Midbrain (tissue), 1 donor: ENCODE measurements at regions not wholly inside any gene's neighbourhood (a gene's known extent, or its start where the extent isn't known, plus 50 kb on each side); places are given as distances from the start of the nearest gene placed in this dataset.
"Not testable (repeated sequence)": the region's sequence is repeated elsewhere in the genome, so short reads cannot be mapped to it uniquely, and the experiment has no call there.

Experiments
- DNase-seq: peaks from one replicate; lab custom pipeline; 2025; lab: John Stamatoyannopoulos, UW

DNA sequence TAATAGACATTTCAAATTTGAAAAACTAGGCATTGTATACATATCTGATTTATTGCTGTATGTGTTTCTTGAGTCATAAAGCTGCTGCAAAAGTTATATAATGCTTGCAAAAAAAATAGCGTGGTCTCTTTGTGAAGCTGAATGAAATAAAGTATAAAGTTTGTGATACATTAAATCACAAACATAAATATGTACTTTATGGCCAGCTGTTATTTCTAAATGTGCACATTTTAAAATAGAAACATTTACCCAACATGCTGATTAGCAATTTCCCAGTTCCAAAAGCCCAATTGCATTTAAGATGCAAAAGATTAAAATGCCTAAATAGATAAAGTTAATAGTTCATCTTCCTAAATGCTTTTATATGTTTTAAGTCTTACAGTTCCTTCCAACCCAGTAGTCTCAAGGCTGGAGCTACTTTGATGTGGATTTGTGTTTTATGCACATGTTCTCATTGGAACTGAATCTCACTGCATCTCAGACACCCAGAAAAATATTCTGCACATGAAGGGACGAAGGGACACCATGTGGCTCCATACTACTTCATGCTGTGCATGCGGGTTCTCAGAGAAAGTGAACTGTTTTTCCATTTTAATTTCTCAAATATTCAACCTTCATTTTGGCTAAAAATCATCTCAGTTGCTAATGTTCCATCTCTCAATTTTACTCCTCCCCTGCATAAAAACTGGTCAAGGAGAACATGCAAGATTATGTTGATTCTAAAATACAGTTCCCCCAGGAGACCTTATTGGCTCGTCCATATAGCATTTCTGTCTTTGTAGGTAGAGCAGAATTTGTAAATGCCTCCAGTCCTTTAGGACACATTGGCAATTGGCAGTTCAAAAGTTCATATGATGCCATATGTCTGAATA is 304.6 kb downstream of the MTX2 start:
- DNase-seq: no peak

DNA sequence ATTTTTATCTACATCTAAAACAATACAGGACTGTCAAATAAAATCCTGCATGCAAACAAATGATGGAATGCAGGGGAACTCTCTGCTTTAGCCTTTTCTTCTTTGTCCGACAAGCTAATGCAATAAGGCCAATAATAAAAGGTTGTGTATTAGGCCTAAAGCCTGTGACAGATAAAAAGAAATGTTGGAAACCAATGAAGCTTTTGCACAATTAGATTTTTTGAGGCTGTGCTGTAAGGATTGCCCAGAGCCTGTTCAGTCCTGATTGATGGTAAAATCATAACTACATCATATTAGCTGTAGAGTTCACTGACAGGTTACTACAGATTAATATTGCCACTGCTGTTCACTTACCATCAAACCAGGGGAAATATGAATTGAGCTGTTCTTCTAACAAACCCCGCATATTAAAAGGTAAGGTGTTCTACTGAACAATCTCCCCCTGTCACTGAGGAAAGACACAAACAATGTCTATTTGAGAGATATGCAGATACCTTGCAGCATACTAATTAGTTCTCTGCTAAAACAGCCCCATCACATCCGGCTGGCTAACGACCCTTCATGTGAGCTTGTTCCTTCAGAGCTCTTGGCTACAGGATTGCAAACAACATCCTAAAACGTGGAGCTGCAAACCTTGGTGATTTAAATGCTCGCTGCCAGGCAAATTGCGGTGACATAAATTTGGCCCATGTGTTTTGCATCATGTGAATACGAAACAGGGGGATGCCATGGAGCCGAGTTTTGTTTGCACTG is 305.4 kb downstream of the MTX2 start:
- DNase-seq: no peak

DNA sequence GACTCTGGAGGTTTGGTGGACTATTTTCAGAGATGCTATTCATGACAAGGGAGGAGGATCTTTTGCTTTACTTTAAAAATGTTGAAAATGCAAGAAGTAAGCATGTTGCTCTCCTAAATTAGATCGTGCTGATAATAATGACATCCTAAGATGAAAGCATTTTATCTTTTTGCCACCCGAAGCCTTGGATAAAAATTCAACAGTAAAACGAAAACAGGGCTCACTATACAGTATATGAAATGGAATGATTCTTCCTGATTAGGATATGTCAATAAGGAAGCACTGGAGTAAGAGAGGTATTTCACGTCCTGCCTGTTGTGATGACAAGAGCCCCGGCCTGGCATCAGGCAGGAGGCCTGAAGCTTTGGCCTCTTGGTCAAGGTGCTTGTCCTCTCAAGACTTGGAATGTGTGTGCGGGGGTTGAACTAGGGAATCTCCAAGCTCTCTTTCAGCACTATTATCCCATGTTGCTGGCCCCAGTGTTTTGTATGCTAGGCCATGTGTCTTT is 306.0 kb downstream of the MTX2 start:
- no peak for DNase-seq

DNA sequence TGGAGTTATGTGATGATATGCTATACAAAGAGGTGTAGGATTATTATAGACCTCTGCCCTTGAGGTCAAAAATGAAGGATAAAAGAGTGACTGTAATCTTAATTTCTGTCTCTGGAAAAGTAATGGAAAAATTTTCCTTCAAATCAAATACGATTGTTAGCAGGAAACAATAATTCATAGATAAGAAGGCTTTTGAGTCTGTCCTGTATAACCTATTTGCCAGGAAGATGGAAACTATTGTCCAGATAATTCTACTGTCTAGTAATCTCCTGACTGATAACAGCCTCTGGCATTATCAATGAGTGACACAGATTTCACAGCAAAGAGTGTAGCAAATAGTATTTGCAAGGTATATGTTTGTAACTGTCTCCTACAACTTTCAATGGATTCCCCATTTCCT is 307.8 kb downstream of the MTX2 start:
- no peak for DNase-seq

DNA sequence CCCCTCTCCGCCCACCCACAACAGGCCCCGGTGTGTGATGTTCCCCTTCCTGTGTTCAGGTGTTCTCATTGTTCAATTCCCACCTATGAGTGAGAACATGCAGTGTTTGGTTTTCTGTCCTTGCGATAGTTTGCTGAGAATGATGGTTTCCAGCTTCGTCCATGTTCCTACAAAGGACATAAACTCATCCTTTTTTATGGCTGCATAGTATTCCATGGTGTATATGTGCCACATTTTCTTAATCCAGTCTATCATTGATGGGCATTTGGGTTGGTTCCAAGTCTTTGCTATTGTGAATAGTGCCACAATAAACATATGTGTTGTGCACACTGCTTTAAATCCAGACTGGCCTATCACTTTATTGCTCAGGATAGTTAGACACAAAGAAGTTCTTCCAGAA is 309.1 kb downstream of the MTX2 start:
- DNase-seq: not testable (repeated sequence)

DNA sequence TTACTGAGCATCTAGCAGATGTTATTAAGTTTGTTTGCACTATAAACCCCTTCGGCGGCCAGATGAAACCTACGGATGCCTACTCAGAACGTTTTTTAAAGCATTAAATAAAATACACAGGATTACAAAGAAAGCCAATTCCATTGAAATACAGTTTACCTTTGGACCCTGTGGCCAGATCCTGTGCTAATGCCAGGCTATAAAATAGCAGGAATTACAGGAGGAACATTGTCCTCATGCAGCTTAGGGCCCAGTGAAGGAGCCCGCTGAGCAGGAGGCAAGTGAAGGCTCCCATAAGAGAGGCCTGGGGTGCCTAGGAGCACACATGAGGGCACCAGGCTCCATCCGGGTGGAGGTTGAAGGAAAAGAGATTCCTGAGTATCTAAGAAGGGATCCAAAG is 310.4 kb downstream of the MTX2 start:
- DNase-seq: no peak

DNA sequence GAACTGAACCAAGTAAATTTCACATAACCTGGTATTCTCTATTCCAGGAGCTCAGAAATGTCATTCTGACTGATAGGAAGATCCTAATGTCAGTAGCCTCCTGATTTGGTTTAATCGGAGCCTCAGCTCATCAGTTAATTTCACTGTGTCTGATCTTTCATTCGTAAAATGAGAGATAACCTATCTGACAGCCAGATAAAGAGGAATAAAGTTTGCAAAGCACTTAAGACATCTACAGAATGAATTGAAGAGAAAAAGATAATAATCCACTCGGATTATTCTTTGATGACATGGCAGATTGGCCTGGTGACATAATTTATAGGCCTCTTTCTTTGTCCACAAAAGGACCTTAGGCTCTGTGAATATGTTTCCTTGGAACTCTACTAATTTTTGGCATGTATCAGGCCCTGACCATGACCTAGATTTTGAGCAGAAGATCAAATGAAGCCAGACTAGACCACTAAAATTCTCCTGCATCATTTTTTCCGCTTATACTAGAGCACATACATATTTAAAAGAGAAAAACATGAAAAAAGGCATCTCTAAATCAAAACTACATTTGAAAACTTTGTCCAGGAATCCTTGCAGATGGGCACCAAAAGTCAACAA is 312.4 kb downstream of the MTX2 start:
- no peak for DNase-seq

DNA sequence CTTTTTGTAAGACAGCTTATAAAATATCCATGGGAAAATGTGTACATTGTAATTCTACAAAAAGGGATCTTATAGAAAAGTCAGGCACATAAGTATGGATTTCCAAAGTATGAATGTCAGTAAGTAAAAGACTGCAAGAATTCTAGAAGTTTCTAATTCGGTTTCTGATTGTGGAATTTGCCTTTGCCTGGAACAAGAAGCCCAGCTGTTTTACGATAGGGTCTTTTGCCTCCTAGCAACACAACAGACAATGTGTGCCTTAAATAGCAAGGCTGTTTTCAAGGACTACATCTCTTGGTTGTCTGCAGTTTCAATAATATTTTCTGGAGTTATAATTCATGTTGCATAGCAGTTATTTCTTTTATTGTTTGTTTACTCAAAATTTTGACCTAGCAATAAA is 312.9 kb downstream of the MTX2 start:
- DNase-seq: no peak

DNA sequence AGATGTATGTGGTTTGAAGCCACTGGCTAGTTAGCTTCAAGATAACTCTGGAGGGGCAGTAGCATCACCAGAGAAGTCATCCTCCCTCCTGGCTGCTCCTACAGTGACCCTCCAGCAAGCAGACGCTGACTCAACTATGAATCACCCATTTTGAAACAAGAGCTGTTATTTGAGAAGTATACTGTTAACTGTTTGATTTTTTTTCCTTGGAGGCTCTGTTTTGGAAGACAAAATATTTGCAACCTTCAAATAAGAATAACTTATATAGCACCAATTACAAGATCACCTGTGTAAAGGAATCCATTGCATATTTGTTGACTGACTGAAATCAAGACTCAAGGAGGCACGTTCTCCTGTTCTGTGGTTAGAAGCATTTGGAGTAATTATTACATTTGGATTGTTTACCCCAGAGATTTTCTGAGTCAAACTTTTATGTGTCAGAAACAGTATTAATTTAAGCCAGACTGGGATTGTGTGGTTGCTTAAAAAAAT is 313.8 kb downstream of the MTX2 start:
- no peak for DNase-seq

DNA sequence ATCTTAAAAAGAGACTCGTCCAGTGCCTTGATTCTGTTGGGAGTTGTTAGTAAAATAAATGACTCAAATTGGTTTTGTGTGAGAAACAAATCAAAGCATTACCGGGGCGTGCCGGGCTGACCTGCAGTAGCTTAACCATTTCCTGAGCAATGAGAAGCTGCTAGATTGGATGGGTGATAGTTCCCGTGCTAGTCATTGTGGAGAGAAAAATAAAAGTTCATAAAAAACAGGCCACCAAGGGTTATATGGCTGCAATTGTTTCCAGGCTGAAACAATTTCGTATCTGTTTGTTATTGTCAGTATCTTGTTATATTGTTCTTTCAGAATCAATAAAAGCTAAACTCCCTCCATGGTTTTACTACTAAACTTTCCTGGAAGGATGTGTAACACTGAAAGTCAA is 314.4 kb downstream of the MTX2 start:
- DNase-seq: no peak

DNA sequence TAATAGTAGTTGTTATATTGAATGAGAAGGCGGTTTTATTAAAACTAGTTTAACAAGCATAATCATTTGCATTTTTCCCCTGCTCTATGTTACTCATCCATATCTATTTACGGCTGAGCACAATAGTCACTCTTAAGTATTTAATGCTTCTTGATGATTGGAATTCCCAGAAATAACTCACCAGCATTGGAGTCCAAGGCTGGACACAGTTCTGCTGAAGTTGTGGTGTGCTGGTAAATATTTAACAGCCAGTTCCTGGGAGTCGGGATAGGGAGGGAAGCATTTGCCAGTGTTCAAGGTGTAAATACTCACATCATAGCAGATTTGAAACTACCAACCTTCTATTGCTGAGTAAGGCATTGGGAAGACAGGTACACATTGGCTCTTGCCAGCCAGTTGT is 315.1 kb downstream of the MTX2 start:
- no peak for DNase-seq

DNA sequence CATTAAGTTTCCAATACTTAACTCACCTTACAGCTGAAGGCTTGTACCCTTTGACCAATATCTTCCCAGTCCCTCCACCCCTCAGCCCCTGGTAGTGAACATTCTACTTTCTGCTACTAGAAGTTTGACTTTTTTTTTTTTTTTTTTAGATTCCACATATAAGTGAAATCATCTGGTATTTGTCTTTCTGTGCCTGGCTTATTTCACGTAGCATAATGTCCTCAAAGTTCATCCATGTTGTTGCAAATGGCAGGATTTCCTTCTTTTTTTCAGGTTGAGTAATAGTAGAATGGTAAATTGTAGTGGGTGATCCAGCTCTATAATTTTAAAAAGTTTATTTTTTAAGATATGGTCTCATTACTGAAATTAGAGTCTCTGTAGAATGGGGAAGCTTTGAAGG is 316.0 kb downstream of the MTX2 start:
- DNase-seq: no peak

DNA sequence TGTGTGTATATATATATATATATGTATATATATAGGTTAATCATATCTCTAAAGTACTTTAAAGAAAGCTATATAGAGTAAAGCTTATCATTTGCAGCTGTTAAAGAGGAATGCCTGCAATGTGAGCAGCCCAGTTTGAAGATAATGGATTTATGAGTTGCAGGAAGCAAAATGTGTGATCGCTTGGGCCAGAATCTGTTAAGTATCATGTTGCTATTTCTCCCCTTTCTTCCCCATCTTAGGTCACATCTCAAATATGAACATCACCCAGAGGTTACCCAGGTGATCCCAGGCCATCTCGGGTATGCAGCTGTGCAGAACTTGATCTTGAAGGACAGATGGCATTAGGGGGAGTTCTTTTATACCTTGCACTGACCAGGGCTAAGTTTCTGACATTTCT is 316.5 kb downstream of the MTX2 start:
- no peak for DNase-seq

DNA sequence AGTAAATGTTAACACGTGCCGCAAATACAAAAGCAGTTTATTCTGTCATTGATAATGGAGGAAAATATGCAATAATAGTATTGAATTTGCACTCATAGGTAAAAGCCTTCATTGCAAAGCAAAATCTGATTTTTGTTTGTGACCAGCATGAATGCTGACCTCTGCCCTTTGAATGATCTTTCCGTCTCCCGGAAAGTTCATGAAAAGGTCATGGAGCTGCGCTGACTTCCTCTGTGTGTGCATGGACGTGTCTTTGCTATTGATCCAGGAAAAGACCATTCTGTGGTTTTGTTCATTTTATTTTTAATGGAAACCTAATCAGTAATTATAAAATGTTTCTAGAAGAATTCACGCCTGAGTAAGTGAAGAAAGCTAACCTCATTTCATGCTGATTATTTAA is 320.0 kb downstream of the MTX2 start:
- no peak for DNase-seq

DNA sequence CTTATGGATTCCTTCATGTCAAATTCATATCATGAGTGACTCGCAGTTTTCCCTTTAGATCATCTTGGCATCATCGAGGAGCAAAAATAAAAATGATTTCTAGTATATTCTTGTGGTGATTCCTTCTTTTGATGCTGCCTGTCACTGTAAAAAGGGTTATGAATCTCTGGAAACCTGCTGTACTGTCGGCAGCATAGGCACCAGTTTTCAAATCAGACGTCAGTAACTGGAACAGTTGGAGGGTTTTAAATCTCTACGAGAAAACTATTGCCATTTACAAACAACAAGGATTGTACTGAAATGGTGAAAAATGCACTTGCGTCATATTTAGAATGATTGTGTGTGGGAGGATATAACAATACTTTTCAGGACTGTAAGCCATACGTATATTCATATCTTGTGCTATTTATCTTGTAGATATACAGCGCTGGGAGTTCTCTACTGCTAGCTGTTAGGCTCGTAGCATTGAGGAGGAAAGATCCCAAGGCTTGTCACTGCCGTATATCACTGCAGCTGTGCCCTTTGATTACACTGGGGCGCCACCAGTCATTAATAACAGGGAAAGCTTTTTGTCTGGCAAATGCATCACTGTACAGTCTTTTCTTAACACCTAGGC is 320.7 kb downstream of the MTX2 start:
- DNase-seq: no peak

DNA sequence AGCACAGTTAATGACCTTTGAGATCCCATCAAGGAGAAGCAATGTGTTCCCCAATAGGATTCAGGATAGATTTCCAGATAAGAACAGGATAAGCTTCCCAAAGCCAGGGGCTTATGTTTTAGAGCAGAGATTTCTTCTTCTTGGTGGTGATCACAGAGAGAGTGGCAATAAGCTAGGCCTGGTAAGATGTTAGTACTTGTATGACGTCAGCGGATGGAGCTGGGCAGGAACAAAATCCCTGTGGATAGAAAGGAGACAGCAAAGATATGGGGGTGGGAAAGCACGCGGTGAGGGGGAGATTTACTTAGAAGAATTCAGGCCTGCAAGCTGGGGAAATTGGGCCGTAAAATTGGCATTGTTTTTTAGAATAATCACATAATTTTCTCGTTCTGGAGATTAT is 323.0 kb downstream of the MTX2 start:
- DNase-seq: no peak

DNA sequence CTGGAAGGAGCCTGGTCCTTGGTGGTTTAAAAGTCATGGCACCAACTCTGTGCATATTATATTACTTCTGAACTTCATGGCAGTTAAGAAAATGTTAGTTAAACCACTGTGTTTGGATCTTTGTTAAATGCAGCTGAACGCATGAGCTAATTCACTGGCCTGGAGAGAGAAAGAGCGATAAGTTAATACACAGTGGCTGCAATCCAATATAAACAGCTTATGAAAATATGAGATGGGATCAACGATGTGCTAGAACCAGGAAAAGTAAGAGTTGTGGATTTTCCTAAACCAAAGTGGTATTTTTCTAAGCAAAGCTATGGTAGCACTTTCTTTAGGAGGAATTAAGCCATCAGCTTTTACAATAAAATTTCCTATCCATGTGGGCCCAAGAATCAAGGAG is 326.7 kb downstream of the MTX2 start:
- no peak for DNase-seq

DNA sequence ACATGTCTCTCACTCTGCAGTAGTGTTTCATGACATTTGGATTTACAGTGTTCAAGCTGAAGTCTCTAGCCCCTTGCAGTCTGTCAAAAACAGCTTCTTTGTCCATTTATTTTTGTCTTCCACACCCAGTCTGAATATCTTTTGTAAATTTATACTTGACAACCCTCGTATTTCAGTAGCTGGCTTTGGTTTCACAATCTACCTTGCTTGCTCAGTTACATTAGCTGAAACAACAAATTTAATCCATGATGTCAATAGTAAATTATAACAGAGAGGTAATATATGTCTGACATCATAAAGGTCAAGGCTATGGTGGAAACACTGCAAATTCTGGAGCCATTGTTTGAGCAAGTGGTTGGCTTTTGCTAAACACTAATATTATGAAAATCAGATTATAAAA is 328.7 kb downstream of the MTX2 start:
- DNase-seq: no peak

DNA sequence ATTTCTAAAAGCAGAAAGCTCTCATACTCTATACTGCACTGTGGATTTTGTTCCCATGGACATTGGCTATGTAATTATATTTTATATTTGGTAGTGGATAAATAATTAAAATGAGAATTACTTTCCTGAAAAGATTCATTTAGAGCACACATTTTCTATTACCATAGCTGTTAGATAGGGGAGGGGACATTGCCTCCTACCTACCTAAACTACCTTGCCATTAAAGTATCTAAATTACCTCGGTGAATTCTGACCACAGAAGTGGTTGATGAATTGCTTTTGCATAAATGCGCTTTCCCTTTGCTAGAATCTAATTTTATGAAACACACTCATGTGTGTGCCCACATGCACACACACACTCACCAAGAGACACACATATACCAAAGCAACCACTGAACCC is 329.1 kb downstream of the MTX2 start:
- DNase-seq: no peak

DNA sequence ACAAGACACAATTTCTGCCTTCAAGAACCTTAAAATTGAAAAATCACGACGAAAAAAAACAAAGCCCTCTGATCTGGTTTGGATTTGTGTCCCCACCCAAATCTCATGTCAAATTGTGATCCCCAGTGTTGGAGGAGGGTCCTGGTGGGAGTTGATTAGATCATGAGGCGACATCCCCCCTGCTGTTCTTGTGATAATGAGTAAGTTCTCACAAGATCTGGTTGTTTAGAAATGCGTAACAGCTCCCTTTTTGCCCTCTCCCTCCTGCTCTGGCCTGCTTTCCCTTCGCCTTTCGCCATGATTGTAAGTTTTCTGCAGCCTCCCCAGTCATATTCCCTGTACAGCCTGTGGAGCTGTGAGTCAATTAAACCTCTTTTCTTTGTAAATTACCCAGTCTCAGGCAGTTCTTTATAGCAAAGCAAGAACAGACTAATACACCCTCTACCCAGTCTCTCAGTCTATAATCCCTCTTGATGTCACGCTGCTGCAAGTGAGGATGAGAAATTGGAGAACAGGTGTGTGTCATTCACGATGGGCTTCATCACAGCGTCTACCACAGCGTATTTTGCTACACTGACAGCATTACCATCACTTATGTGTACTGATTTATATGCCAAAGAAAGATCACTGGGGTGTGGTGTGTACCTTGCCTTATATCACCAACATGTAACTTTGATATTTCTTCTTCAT is 330.7 kb downstream of the MTX2 start:
- no peak for DNase-seq

DNA sequence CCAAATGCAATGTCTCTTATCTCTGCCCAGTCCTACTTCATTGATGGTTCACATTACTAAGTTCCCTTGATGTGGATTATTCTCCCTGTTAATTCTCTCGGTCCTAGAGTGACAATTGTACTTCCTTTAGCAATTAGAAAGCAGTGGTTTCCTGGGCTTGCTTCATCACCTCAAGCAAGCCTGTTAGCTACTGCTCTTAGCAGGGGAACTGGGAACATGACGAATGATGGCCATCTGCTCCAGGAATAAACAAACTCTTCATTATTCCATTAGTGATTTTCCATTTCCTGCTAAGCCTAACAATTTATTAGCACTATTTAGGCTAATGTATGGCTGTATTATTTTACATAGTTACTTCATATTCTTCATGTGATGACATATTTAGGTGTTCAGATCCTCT is 331.8 kb downstream of the MTX2 start:
- no peak for DNase-seq

DNA sequence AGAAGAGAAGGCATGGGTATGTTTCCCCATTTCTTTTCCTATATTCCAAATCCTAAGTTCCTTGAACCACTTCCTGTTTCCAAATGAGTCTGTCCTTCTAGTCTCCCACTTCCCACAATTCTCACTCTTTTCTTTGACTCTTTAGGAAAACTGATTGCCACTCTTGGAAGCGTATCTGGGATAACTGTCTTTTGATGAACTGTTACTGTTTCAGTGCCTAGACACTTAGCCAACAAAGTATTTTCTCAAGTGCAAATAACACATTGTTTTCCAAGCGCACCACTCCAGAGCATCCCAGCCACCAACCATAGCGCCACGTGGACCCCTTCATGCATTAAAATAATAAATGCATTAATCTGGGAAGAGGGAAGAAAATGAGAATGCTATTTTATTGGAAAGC is 342.8 kb downstream of the MTX2 start:
- DNase-seq: no peak
